ENCODE measurements at regions not wholly inside any gene's neighbourhood (a gene's known extent, or its start where the extent isn't known, plus 50 kb on each side); places are given as distances from the start of the nearest gene placed in this dataset.

- H3K27me3 ChIP-seq (replicated peaks in 1 of 2; ENCODE audit: control insufficient read depth in 2 of 2, extremely low read depth in 1 of 2, insufficient read depth in 2 of 2, low read length in 1 of 2), result no peaks in the 10 kb centered on the region
- no peaks in the 10 kb centered on the region for H3K36me3 ChIP-seq (ENCODE audit: control insufficient read depth in 2 of 2, extremely low read depth in 1 of 2, insufficient read depth in 1 of 2, low read length in 1 of 2)
- H3K4me1 ChIP-seq (ENCODE audit: control insufficient read depth in 1 of 2, extremely low read depth in 1 of 2, insufficient read depth in 2 of 2, low read length in 2 of 2), result no peaks in the 10 kb centered on the region
- no peak overlapping the region for H3K27ac ChIP-seq (ENCODE audit: low read length)
- Mint-ChIP-seq H3K27me3 (no peaks in the 10 kb centered on the region), H3K9me3 (peaks cover 14 to 20% (median 16%) of the 10 kb centered on the region in 3 donors), H3K4me3 (no peak overlapping the region), H3K4me1 (no peaks in the 10 kb centered on the region), H3K36me3 (no peaks in the 10 kb centered on the region), H3K27ac (no peak overlapping the region)
- no peak overlapping the region for H3K4me3 ChIP-seq (ENCODE audit: control insufficient read depth in 1 of 2, extremely low read depth in 1 of 2, low read length in 1 of 2)
- ATAC-seq (replicated peaks in 1 of 4) (no peak), DNase-seq (no peak)
- CTCF ChIA-PET, result no interaction called here
- POLR2A ChIA-PET, result no interaction called here
- H3K9me3 ChIP-seq, result peaks cover 2% of the 10 kb centered on the region
Observed at GRCh38 chr18:37640504-37640903, 74.9 kb upstream of the CELF4 start.

GRCh38 chr18:37639846-37640245 is 74.2 kb upstream of the CELF4 start:
- no peak for DNase-seq
- Mint-ChIP-seq H3K27me3 (no peaks in the 10 kb centered on the region), H3K4me1 (no peaks in the 10 kb centered on the region), H3K36me3 (no peaks in the 10 kb centered on the region), H3K9me3 (peaks cover 10 to 15% (median 11%) of the 10 kb centered on the region in 3 donors), H3K27ac (no peak overlapping the region), H3K4me3 (no peak overlapping the region)
- Histone ChIP-seq H3K36me3 (ENCODE audit: control insufficient read depth in 2 of 2, extremely low read depth in 1 of 2, insufficient read depth in 1 of 2, low read length in 1 of 2) (no peaks in the 10 kb centered on the region), H3K4me3 (ENCODE audit: control insufficient read depth in 1 of 2, extremely low read depth in 1 of 2, low read length in 1 of 2) (no peak overlapping the region), H3K27me3 (replicated peaks in 1 of 2; ENCODE audit: control insufficient read depth in 2 of 2, extremely low read depth in 1 of 2, insufficient read depth in 2 of 2, low read length in 1 of 2) (no peaks in the 10 kb centered on the region), H3K27ac (ENCODE audit: low read length) (no peak overlapping the region), H3K4me1 (ENCODE audit: control insufficient read depth in 1 of 2, extremely low read depth in 1 of 2, insufficient read depth in 2 of 2, low read length in 2 of 2) (no peaks in the 10 kb centered on the region), H3K9me3 (no peaks in the 10 kb centered on the region)
- ChIA-PET CTCF (no interaction called here), POLR2A (no interaction called here)
- WGBS (ENCODE audit: insufficient coverage), result no CpG with 5 or more reads among the region's 3 CpGs
- ATAC-seq (replicated peaks in 1 of 4), result no peak

GRCh38 chr18:37637478-37637850 is 71.9 kb upstream of the CELF4 start:
- Mint-ChIP-seq H3K9me3 (peaks cover 0 to 4% (median 0%) of the 10 kb centered on the region in 3 donors), H3K27ac (no peak overlapping the region), H3K27me3 (no peaks in the 10 kb centered on the region), H3K4me1 (no peaks in the 10 kb centered on the region), H3K36me3 (no peaks in the 10 kb centered on the region), H3K4me3 (no peak overlapping the region)
- DNase-seq, result no peak
- H3K36me3 ChIP-seq (ENCODE audit: control insufficient read depth in 2 of 2, extremely low read depth in 1 of 2, insufficient read depth in 1 of 2, low read length in 1 of 2), result no peaks in the 10 kb centered on the region
- WGBS (ENCODE audit: insufficient coverage), result 69% methylated on average over 4 of the region's 4 CpGs
- ChIA-PET CTCF (no interaction called here), POLR2A (no interaction called here)
- no peaks in the 10 kb centered on the region for H3K9me3 ChIP-seq
- no peak overlapping the region for H3K4me3 ChIP-seq (ENCODE audit: control insufficient read depth in 1 of 2, extremely low read depth in 1 of 2, low read length in 1 of 2)
- ATAC-seq (replicated peaks in 1 of 4), result no peak
- no peaks in the 10 kb centered on the region for H3K27me3 ChIP-seq (replicated peaks in 1 of 2; ENCODE audit: control insufficient read depth in 2 of 2, extremely low read depth in 1 of 2, insufficient read depth in 2 of 2, low read length in 1 of 2)
- no peaks in the 10 kb centered on the region for H3K4me1 ChIP-seq (ENCODE audit: control insufficient read depth in 1 of 2, extremely low read depth in 1 of 2, insufficient read depth in 2 of 2, low read length in 2 of 2)
- H3K27ac ChIP-seq (ENCODE audit: low read length), result no peak overlapping the region

- ChIA-PET CTCF (no interaction called here), POLR2A (no interaction called here)
- H3K4me1 ChIP-seq (ENCODE audit: control insufficient read depth in 1 of 2, extremely low read depth in 1 of 2, insufficient read depth in 2 of 2, low read length in 2 of 2), result no peaks in the 10 kb centered on the region
- H3K4me3 Mint-ChIP-seq, result no peak overlapping the region
- no peaks in the 10 kb centered on the region for H3K27me3 Mint-ChIP-seq
- 59% methylated on average over 2 of the region's 8 CpGs for WGBS (ENCODE audit: insufficient coverage)
- no peak overlapping the region for H3K27ac Mint-ChIP-seq
- H3K4me1 Mint-ChIP-seq, result no peaks in the 10 kb centered on the region
- H3K27ac ChIP-seq (ENCODE audit: low read length), result no peak overlapping the region
- DNase-seq (no peak), ATAC-seq (replicated peaks in 1 of 4) (no peak)
- no peaks in the 10 kb centered on the region for H3K36me3 Mint-ChIP-seq
- H3K27me3 ChIP-seq (replicated peaks in 1 of 2; ENCODE audit: control insufficient read depth in 2 of 2, extremely low read depth in 1 of 2, insufficient read depth in 2 of 2, low read length in 1 of 2), result no peaks in the 10 kb centered on the region
- H3K9me3 ChIP-seq, result no peaks in the 10 kb centered on the region
- H3K4me3 ChIP-seq (ENCODE audit: control insufficient read depth in 1 of 2, extremely low read depth in 1 of 2, low read length in 1 of 2), result no peak overlapping the region
- peaks cover 0 to 4% (median 0%) of the 10 kb centered on the region in 3 donors for H3K9me3 Mint-ChIP-seq
- H3K36me3 ChIP-seq (ENCODE audit: control insufficient read depth in 2 of 2, extremely low read depth in 1 of 2, insufficient read depth in 1 of 2, low read length in 1 of 2), result no peaks in the 10 kb centered on the region
Observed at GRCh38 chr18:37636831-37637477, 71.4 kb upstream of the CELF4 start.

GRCh38 chr18:37634516-37634915 is 68.9 kb upstream of the CELF4 start:
- no peak for ATAC-seq (replicated peaks in 1 of 4)

GRCh38 chr18:37631422-37631821 is 65.8 kb upstream of the CELF4 start:
- Histone ChIP-seq H3K9me3 (no peaks in the 10 kb centered on the region), H3K4me1 (ENCODE audit: control insufficient read depth in 1 of 2, extremely low read depth in 1 of 2, insufficient read depth in 2 of 2, low read length in 2 of 2) (no peaks in the 10 kb centered on the region), H3K4me3 (ENCODE audit: control insufficient read depth in 1 of 2, extremely low read depth in 1 of 2, low read length in 1 of 2) (no peak overlapping the region), H3K27me3 (replicated peaks in 1 of 2; ENCODE audit: control insufficient read depth in 2 of 2, extremely low read depth in 1 of 2, insufficient read depth in 2 of 2, low read length in 1 of 2) (no peaks in the 10 kb centered on the region), H3K27ac (ENCODE audit: low read length) (no peak overlapping the region), H3K36me3 (ENCODE audit: control insufficient read depth in 2 of 2, extremely low read depth in 1 of 2, insufficient read depth in 1 of 2, low read length in 1 of 2) (no peaks in the 10 kb centered on the region)
- Mint-ChIP-seq H3K4me3 (no peak overlapping the region), H3K27ac (no peak overlapping the region), H3K27me3 (no peaks in the 10 kb centered on the region), H3K4me1 (no peaks in the 10 kb centered on the region), H3K9me3 (no peaks in the 10 kb centered on the region), H3K36me3 (no peaks in the 10 kb centered on the region)
- ATAC-seq (replicated peaks in 1 of 4), result no peak
- ChIA-PET CTCF (no interaction called here), POLR2A (interaction anchor here in 1 of 2 donors (0.7 kb wide), 1 partner anchor 11 kb away, joined by 3 read pairs; no protein-coding TSS in a partner anchor)
- no CpG with 5 or more reads among the region's 4 CpGs for WGBS (ENCODE audit: insufficient coverage)
- no peak for DNase-seq

More at GRCh38 chr18:37634516-37634915, 68.9 kb upstream of the CELF4 start:
- no peak overlapping the region for H3K27ac Mint-ChIP-seq
- ChIA-PET CTCF (no interaction called here), POLR2A (no interaction called here)
- no peak for DNase-seq
- Histone ChIP-seq H3K4me3 (ENCODE audit: control insufficient read depth in 1 of 2, extremely low read depth in 1 of 2, low read length in 1 of 2) (no peak overlapping the region), H3K27ac (ENCODE audit: low read length) (no peak overlapping the region), H3K27me3 (replicated peaks in 1 of 2; ENCODE audit: control insufficient read depth in 2 of 2, extremely low read depth in 1 of 2, insufficient read depth in 2 of 2, low read length in 1 of 2) (no peaks in the 10 kb centered on the region), H3K4me1 (ENCODE audit: control insufficient read depth in 1 of 2, extremely low read depth in 1 of 2, insufficient read depth in 2 of 2, low read length in 2 of 2) (no peaks in the 10 kb centered on the region), H3K36me3 (ENCODE audit: control insufficient read depth in 2 of 2, extremely low read depth in 1 of 2, insufficient read depth in 1 of 2, low read length in 1 of 2) (no peaks in the 10 kb centered on the region), H3K9me3 (no peaks in the 10 kb centered on the region)
- 86% methylated on average over 2 of the region's 2 CpGs for WGBS (ENCODE audit: insufficient coverage)
- H3K4me1 Mint-ChIP-seq, result no peaks in the 10 kb centered on the region
- no peak overlapping the region for H3K4me3 Mint-ChIP-seq
- no peaks in the 10 kb centered on the region for H3K27me3 Mint-ChIP-seq
- peaks cover 0 to 2% (median 0%) of the 10 kb centered on the region in 3 donors for H3K9me3 Mint-ChIP-seq
- no peaks in the 10 kb centered on the region for H3K36me3 Mint-ChIP-seq

- no peak overlapping the region for H3K27ac ChIP-seq (ENCODE audit: low read length)
- POLR2A ChIA-PET, result no interaction called here
- no peak overlapping the region for H3K4me3 Mint-ChIP-seq
- H3K4me3 ChIP-seq (ENCODE audit: control insufficient read depth in 1 of 2, extremely low read depth in 1 of 2, low read length in 1 of 2), result no peak overlapping the region
- WGBS (ENCODE audit: insufficient coverage), result 70% methylated on average over 1 of the region's 2 CpGs
- ATAC-seq (replicated peaks in 1 of 4) (no peak), DNase-seq (no peak)
- H3K36me3 ChIP-seq (ENCODE audit: control insufficient read depth in 2 of 2, extremely low read depth in 1 of 2, insufficient read depth in 1 of 2, low read length in 1 of 2), result no peaks in the 10 kb centered on the region
- no peaks in the 10 kb centered on the region for H3K9me3 ChIP-seq
- H3K36me3 Mint-ChIP-seq, result no peaks in the 10 kb centered on the region
- H3K27me3 ChIP-seq (replicated peaks in 1 of 2; ENCODE audit: control insufficient read depth in 2 of 2, extremely low read depth in 1 of 2, insufficient read depth in 2 of 2, low read length in 1 of 2), result no peaks in the 10 kb centered on the region
- no peak overlapping the region for H3K27ac Mint-ChIP-seq
- H3K9me3 Mint-ChIP-seq, result no peaks in the 10 kb centered on the region
- no peaks in the 10 kb centered on the region for H3K4me1 Mint-ChIP-seq
- no peaks in the 10 kb centered on the region for H3K4me1 ChIP-seq (ENCODE audit: control insufficient read depth in 1 of 2, extremely low read depth in 1 of 2, insufficient read depth in 2 of 2, low read length in 2 of 2)
- no peaks in the 10 kb centered on the region for H3K27me3 Mint-ChIP-seq
- CTCF ChIA-PET, result no interaction called here
Observed at GRCh38 chr18:37630334-37630733, 64.7 kb upstream of the CELF4 start.

Measured in T-cell (primary cell).